22Rv1 (cell line): ENCODE measurements at regions not wholly inside any gene's neighbourhood (a gene's known extent, or its start where the extent isn't known, plus 50 kb on each side); places are given as distances from the start of the nearest gene placed in this dataset.

Experiments
- H3K27ac ChIP-seq: fragments of 450-650 bp; 2 replicates; pipeline ENCODE4 v1.5.1; 2017
- CTCF ChIP-seq: fragments of 450-650 bp; IDR thresholded peaks from 2 replicates; pipeline ENCODE4 v1.5.1; 2017; ENCODE audit warnings: mild to moderate bottlenecking
- ZFX ChIP-seq: fragments of 450-650 bp; IDR thresholded peaks from 2 replicates; pipeline ENCODE4 v1.6.1; 2017; ENCODE audit warnings: antibody characterized with exemption, borderline replicate concordance

- TF ChIP-seq ZFX: no peak
Measured at GRCh38 chr5:14048434-14048833, 94.7 kb upstream of the TRIO start.

GRCh38 chr5:14041528-14042192 is 97.2 kb upstream of the DNAH5 start:
- no peak for TF ChIP-seq ZFX
- TF ChIP-seq CTCF: no peak
- no peak overlapping the region for H3K27ac ChIP-seq

More at GRCh38 chr5:14048434-14048833, 94.7 kb upstream of the TRIO start:
- no peak overlapping the region for H3K27ac ChIP-seq

- TF ChIP-seq CTCF (no peak), ZFX (no peak)
Measured at GRCh38 chr5:14040542-14040941, 96.1 kb upstream of the DNAH5 start.

GRCh38 chr5:14039576-14039975 is 95.1 kb upstream of the DNAH5 start:
- TF ChIP-seq ZFX: no peak
- no peak for TF ChIP-seq CTCF
- H3K27ac ChIP-seq: no peak overlapping the region

More at GRCh38 chr5:14040542-14040941, 96.1 kb upstream of the DNAH5 start:
- H3K27ac ChIP-seq: no peak overlapping the region

GRCh38 chr5:14039063-14039462 is 94.6 kb upstream of the DNAH5 start:
- TF ChIP-seq CTCF (no peak), ZFX (no peak)
- no peak overlapping the region for H3K27ac ChIP-seq

GRCh38 chr5:14038341-14038959 is 94.0 kb upstream of the DNAH5 start:
- TF ChIP-seq ZFX: no peak
- TF ChIP-seq CTCF: no peak
- no peak overlapping the region for H3K27ac ChIP-seq

GRCh38 chr5:14036947-14037346 is 92.5 kb upstream of the DNAH5 start:
- H3K27ac ChIP-seq: no peak overlapping the region
- TF ChIP-seq ZFX (no peak), CTCF (no peak)
